Tibial nerve (tissue), 4 donors: ENCODE measurements at regions not wholly inside any gene's neighbourhood (a gene's known extent, or its start where the extent isn't known, plus 50 kb on each side); places are given as distances from the start of the nearest gene placed in this dataset.

Experiments used
- EP300 ChIP-seq, 2 donors: sonication (generic); formaldehyde crosslinking; IDR thresholded peaks; one replicate each; pipeline ENCODE4 v1.6.1; 2017; ENCODE audit warnings: antibody characterized with exemption in 2 of 2, mild to moderate bottlenecking in 1 of 2
- POLR2A ChIP-seq, 2 donors: fragments of 450-650 bp; IDR thresholded peaks; one replicate each; pipeline ENCODE4 v1.6.1; 2017; ENCODE audit warnings: antibody characterized with exemption in 2 of 2, mild to moderate bottlenecking in 2 of 2, moderate library complexity in 2 of 2
- TF ChIP-seq, protein P1 (sequence below), 5 experiments: fragments of 200-600 bp in 3 of 5; fragments of 450-650 bp in 2 of 5; sonication (generic) in 3 of 5; IDR thresholded peaks; one replicate each; pipeline ENCODE4 v1.5.1; 2016 to 2019; ENCODE audit warnings: antibody characterized with exemption in 5 of 5, mild to moderate bottlenecking in 3 of 5, moderate library complexity in 2 of 5

GRCh38 chr13:42497798-42498197 is 76.2 kb upstream of the TNFSF11 start:
- no peak for TF ChIP-seq POLR2A (IDR thresholded peaks at IDR 0.05)
- TF ChIP-seq, protein P1, sequence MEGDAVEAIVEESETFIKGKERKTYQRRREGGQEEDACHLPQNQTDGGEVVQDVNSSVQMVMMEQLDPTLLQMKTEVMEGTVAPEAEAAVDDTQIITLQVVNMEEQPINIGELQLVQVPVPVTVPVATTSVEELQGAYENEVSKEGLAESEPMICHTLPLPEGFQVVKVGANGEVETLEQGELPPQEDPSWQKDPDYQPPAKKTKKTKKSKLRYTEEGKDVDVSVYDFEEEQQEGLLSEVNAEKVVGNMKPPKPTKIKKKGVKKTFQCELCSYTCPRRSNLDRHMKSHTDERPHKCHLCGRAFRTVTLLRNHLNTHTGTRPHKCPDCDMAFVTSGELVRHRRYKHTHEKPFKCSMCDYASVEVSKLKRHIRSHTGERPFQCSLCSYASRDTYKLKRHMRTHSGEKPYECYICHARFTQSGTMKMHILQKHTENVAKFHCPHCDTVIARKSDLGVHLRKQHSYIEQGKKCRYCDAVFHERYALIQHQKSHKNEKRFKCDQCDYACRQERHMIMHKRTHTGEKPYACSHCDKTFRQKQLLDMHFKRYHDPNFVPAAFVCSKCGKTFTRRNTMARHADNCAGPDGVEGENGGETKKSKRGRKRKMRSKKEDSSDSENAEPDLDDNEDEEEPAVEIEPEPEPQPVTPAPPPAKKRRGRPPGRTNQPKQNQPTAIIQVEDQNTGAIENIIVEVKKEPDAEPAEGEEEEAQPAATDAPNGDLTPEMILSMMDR (IDR thresholded peaks at IDR 0.05) = no peak
- TF ChIP-seq EP300 (IDR thresholded peaks at IDR 0.05) = no peak
